Inflammatory macrophage treated with lipopolysaccharide for 4 hours (primary cell): ENCODE measurements at regions not wholly inside any gene's neighbourhood (a gene's known extent, or its start where the extent isn't known, plus 50 kb on each side); places are given as distances from the start of the nearest gene placed in this dataset.
"Not testable (repeated sequence)": the region's sequence is repeated elsewhere in the genome, so short reads cannot be mapped to it uniquely, and the experiment has no call there.

Experiments
- DNase-seq: peaks from one replicate; pipeline ENCODE4 v3.0.0-alpha.2; 2020

DNA sequence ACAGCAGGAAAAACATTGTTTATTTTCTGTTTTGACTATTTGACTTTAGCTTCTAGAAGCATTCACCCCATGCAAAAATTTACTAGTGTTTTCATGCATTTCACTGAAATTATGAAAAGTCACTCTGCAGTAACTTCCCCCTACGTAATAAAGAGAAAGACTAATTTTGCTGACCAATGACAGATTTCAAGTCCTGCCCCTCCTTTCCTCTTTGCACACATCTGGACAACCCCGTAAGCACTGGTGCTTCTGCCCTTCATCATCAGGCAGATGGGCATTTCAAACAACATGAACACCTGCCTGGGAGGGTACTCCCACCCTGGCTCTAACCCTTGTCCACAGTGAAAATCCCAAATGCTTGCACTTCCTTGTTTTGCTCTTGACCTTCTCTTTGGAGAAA is 815.0 kb upstream of the ID2 start:
- peak; percentile 55 for DNase-seq

- peak; percentile 90 for DNase-seq
These were observed 814.0 kb upstream of the ID2 start for GRCh38 chr2:7867867-7868266.

GRCh38 chr2:7868836-7869235 is 813.0 kb upstream of the ID2 start:
- DNase-seq, result no peak

GRCh38 chr2:7876445-7876844 is 805.4 kb upstream of the ID2 start:
- DNase-seq, result not testable (repeated sequence)

GRCh38 chr2:7878266-7878665 is 803.6 kb upstream of the ID2 start:
- DNase-seq, result not testable (repeated sequence)

DNA sequence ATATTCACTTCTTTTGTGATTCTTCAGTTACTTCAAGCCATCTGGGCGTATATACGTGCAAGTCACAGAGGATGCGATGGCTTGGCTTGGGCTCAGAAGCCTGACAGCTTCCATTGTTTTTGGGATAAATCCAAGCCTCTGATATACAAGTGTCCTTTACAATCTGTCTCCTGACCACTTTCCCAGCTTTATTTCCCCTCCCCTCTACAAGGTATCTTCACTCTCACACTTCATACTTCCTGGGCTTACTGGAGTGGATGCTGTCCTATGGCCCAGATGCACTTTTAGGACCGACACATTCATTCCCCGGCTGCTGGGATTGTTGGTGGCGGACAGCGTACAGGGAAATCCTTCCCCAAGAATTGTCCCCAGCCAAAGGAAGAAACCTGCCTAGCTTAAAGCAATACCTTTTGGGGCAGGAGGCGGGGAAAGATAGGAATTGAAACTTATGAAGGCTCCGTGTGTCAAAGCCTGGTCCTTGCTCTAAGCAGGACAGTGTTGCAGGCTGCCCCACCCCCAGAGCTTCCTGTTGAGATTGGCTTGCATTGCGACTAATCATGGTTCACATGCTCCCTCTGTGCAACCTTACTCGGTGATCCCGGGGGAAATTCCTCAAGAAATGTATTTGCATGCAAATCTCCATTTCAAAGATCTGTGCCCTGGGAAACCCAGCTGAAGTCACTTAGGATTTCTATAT is 802.9 kb upstream of the ID2 start:
- DNase-seq, result peak; percentile 90

GRCh38 chr2:7879483-7879835 is 802.4 kb upstream of the ID2 start:
- DNase-seq, result no peak

DNA sequence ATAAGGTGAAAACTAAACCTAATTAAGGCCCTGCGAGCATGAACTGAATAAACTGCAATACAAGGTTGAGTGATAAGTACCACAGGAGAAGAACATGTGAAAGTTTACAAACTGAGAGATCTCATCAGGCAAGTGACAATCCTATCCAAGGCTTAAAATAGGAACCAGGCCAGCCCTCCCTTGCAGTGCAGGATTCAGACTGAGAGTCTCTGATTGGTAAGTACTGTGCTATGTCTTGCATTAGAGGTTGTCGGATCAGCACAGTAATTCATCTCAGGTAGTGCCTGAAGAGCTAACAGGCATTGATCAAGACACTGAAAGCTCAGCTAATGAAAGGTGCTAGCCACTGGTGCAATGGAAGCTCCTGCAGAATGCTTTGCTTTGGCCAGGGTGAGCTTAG is 801.7 kb upstream of the ID2 start:
- DNase-seq, result no peak

DNA sequence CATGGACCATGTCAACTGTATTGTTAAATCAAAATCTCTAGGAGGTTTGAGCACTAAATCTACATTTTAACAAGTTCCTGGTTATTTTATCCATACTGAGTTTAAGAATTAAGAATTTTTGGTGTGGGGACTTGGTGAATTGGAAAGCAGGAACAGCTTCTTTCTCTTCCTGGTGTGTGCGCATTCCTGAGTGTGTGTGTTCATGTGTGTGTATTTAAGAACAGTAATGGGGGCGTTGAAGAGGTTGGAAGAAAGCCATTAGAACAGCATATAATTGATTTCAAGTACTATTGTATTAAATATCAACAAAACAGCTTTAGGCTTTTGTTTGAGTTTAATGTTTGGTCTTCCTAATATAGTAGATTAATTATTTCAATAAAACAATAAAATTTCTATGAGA is 801.3 kb upstream of the ID2 start:
- no peak for DNase-seq

GRCh38 chr2:7881063-7881462 is 800.8 kb upstream of the ID2 start:
- no peak for DNase-seq

DNA sequence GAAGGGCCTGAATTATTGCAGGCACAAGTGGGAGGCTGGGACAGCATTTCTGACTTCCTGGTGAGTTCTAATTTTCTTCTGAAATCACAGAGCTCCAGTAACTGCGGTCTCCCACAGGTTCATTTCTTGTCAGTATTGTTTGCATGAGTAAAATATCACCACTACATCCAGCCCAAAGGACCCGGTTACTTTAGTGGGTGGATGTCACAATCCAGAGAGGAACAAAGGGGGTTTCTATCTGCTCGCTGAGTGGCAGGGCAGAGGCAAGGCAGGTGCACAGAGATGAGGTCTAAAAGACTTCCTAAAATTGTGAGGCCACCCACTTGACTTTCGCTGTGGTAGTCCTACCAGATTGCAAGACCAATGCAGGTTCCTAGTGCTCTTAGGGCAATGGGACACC is 800.4 kb upstream of the ID2 start:
- peak; percentile 48 for DNase-seq

DNA sequence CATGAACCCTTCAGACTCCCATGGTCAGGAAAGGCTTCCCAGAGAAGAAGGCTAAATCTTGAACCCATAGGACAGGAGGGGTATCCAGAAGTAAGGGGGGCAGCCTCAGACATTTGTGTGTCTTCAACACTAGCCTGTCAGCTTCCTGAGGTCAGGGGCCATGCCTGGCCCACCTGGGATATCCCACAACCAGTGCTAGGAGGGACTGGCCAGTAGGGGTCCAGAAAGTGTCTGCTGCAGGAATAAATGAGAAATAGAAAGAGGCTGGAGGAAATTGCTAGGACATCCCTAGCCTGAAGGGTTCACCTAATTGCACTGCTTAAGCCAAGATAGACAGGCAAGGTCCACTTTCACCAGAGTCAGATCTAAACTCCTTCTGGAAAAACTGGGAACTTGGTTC is 799.6 kb upstream of the ID2 start:
- DNase-seq, result no peak

- no peak for DNase-seq
These were observed 797.5 kb upstream of the ID2 start for GRCh38 chr2:7884338-7884737.

DNA sequence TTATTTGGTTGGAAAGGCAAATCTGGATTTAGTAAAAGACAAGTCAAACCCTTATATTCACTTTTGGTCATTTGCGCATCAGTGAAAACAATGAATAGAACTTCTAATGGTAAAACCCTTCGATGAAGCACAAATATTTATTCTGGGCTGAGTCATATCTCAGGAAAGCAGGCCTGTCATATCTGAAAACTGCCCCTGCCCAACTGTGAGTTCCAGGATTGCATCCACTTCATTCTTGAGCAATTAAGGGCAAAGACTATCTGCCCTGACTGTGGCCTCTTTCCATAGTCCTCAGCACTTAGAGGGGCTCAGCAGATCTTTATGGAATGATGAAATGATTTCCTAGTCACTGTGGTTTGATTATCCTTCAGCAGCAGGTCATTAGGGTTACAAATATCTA is 795.2 kb upstream of the ID2 start:
- DNase-seq, result peak; percentile 70

GRCh38 chr2:7887441-7887840 is 794.4 kb upstream of the ID2 start:
- DNase-seq, result no peak

- no peak for DNase-seq
These were observed 793.0 kb upstream of the ID2 start for GRCh38 chr2:7888876-7889275.

- DNase-seq, result no peak
These were observed 790.5 kb upstream of the ID2 start for GRCh38 chr2:7891312-7891711.

DNA sequence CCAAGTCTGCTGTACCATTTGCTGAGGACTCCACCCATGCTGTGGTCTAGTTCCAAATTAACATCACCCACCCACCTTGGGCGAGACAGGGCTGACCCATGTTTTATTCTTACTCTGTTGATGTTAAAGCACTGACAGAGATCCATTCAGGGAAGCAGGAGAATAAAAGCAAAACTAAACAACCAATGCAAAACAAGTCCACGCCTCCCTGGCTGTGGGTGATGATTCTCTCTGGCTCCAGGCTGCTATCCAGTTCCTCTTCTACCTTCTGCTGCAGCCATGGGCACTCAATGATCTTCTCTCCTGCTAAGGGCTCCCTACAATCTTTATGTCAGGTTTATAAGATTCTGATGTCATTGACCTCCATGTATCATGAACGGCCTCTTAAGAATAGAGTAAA is 786.6 kb upstream of the ID2 start:
- DNase-seq, result peak; percentile 61

- DNase-seq, result peak; percentile 59
These were observed 784.8 kb upstream of the ID2 start for GRCh38 chr2:7896940-7897487.

DNA sequence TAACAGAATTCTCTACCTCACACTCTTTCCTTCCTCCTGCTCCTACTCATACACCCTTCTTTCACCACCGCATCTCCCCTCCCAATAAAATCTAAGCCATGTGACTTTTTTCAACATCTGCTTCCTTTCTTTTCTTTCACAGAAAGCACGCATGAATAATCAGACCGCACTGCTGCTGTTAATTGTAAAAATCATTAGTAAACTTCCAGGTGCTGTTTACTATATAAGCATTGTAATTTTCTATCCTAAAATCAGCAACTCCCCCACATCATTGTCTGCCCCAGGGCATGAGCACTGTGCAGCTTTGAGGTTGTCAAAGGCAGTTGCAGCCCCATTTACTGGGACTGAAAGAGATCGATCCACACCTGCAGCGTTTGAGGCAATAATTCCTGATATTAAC is 782.6 kb upstream of the ID2 start:
- DNase-seq, result peak; percentile 11

DNA sequence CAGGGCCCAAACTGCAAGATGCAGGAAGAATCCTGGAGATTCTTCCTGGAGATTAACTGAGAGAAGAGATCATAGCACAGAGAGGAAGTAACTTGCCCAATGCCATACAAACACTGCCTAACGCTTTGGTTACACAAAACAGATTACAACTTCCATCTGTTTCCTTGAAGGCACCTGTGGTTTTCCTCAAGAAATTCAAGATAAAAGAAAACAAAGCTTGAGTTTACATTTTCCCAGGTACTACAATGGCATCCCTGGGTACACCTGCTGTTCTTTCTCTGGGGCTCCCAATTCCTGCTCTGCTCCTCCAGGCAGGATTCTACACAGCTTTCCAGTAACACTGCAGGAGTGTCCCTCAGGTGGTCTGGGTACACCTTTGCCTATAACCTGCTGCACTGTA is 781.9 kb upstream of the ID2 start:
- DNase-seq, result no peak

- DNase-seq, result no peak
These were observed 781.3 kb upstream of the ID2 start for GRCh38 chr2:7900593-7900992.

DNA sequence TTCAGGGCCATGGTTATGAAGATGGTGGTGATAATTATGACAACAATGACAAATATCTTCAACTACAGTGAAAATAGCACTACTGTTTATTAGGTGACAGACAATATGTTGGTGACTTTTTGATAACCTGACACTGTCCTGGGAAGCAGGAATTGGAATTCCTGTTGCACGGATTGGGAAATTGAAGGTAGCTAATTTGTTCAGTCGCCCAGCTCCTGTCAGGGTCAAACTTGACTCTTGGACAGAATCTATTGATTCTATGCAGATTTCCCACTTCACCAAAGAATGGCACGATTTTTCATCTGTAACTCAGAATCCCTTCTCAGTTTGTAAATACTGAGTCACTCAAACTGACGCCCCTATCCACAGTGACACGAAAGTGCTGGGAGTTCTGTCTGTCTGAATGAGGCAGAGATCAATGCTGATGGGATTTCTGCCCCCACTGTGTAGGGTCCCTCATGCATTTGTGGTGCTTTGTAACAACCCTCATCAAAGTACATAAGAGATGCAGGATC is 779.5 kb upstream of the ID2 start:
- DNase-seq, result no peak

DNA sequence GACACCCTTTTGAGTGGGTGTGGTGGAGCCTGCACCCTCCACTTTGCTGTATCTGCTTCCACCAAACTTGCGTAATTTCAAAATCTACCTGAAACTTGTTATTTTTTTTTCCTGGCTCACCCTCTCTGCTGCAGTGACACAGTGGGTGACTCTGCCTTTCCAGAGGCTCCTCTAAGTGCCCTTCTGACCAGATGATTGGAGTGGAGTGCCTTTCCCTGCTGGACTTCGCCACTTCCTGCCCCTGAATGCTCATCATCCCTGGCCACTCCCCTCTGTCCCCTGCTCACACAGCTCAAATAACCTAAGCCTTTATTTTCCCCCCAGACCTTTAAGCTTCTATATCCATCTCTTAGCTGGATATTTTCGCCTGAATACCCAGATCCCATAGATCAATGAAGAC is 777.5 kb upstream of the ID2 start:
- no peak for DNase-seq

- DNase-seq, result no peak
These were observed 776.1 kb upstream of the ID2 start for GRCh38 chr2:7905756-7906155.
